SK-N-MC (cell line): ENCODE measurements at regions not wholly inside any gene's neighbourhood (a gene's known extent, or its start where the extent isn't known, plus 50 kb on each side); places are given as distances from the start of the nearest gene placed in this dataset.

Experiments used
- DNase-seq: peaks from one replicate; pipeline ENCODE4 v3.0.0-alpha.2; 2011; ENCODE audit warnings: low read depth, low spot score
- H3K27ac ChIP-seq: fragments of 200-600 bp; sonication (generic); 2 replicates; pipeline ENCODE4 v1.5.1; 2016; ENCODE audit warnings: mixed run types
- H3K36me3 ChIP-seq: fragments of 200-600 bp; sonication (generic); 2 replicates; pipeline ENCODE4 v1.6.1; 2017; ENCODE audit warnings: antibody characterized with exemption, low read length, mixed read lengths; ENCODE audit not compliant: insufficient read depth
- H3K4me3 ChIP-seq: fragments of 200-600 bp; sonication (generic); 2 replicates; pipeline ENCODE4 v1.5.1; 2016
- H3K9ac ChIP-seq: fragments of 200-600 bp; sonication (generic); 2 replicates; pipeline ENCODE4 v1.8.0; 2017; ENCODE audit warnings: mixed run types, mixed read lengths; ENCODE audit not compliant: insufficient read length
- H3K9me3 ChIP-seq: fragments of 200-600 bp; sonication (generic); 2 replicates; pipeline ENCODE4 v1.6.1; 2017; ENCODE audit warnings: low read depth, mild to moderate bottlenecking, antibody characterized with exemption, low read length, moderate library complexity, mixed read lengths
- EZH2 ChIP-seq: fragments of 200-600 bp; sonication (generic); IDR thresholded peaks from one replicate; pipeline ENCODE4 v1.6.1; 2017; ENCODE audit warnings: antibody characterized with exemption
- FOXP2 ChIP-seq: optimal IDR thresholded peaks from 2 replicates; pipeline ENCODE3; 2011; ENCODE audit warnings: mild to moderate bottlenecking, moderate library complexity; ENCODE audit not compliant: insufficient read depth; ENCODE audit errors: extremely low read length, control extremely low read depth
- POLR2AphosphoS5 ChIP-seq: IDR thresholded peaks from 2 replicates; pipeline ENCODE4 v1.6.1; 2012; ENCODE audit warnings: mild to moderate bottlenecking, low read depth, low read length, borderline replicate concordance

GRCh38 chr2:65711863-65712262 is 279.5 kb upstream of the SPRED2 start:
- TF ChIP-seq POLR2AphosphoS5 = no peak
- no peak for TF ChIP-seq FOXP2
- TF ChIP-seq EZH2 = no peak
- Histone ChIP-seq H3K27ac (no peak overlapping the region), H3K9ac (no peak overlapping the region), H3K4me3 (no peak overlapping the region), H3K9me3 (no peaks in the 10 kb centered on the region), H3K36me3 (no peaks in the 10 kb centered on the region)
- no peak for DNase-seq

DNA sequence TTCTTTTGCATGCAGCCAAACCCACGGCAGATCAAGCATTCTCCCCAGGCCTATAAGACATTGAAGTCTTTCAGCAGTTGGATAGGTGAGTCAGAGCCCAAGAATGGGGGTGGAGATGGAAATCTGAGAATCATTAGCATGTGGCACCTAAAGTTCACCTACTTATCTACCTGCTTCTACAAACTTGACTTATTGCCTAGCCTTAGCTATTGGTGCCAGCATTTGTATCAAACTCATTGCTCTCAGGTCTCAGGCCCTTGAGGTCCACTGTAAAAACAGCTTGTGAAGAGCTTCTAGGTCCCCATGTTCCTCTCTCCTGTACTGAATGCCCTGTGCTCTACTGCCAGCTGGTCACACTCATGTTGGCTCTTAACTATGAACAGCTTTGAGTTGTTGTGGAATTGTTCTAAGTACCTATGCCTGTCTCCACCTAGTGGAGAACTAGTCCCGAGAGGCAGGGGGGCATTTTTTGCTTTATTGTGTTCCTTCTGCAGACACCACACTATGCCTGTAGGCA is 278.4 kb upstream of the SPRED2 start:
- no peak for DNase-seq
- TF ChIP-seq FOXP2 (no peak), POLR2AphosphoS5 (no peak), EZH2 (no peak)

GRCh38 chr2:65710356-65710755 is 278.0 kb upstream of the SPRED2 start:
- no peak for DNase-seq
- H3K27ac ChIP-seq = no peak overlapping the region
- H3K36me3 ChIP-seq = no peaks in the 10 kb centered on the region
- no peak overlapping the region for H3K4me3 ChIP-seq
- TF ChIP-seq POLR2AphosphoS5 (no peak), FOXP2 (no peak), EZH2 (no peak)
- H3K9me3 ChIP-seq = no peaks in the 10 kb centered on the region; the same call in 1 of the 2 replicates
- H3K9ac ChIP-seq = no peak overlapping the region

More for the DNA sequence above, 278.4 kb upstream of the SPRED2 start:
- Histone ChIP-seq H3K4me3 (no peak overlapping the region), H3K9me3 (no peaks in the 10 kb centered on the region), H3K36me3 (no peaks in the 10 kb centered on the region), H3K9ac (no peak overlapping the region), H3K27ac (no peak overlapping the region)

DNA sequence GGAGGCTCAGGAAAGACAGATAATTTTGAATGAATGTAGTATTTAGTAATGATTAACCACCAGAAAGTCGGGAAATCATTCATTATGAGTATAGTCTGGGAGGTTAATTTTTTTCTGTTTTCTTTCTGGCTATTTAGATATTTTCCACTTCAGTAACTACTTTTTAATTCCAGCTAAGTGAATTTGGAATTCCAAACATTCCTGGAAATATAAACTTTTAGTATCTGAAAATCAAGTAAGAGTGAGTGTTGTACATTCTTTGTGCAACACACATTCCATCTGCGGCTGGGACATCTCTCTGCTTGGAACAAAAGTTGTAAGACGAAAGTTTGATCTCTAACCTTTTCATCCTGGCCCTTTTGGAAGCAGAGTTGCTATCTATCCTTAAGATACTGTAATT is 275.7 kb upstream of the SPRED2 start:
- Histone ChIP-seq H3K4me3 (no peak overlapping the region), H3K9ac (no peak overlapping the region), H3K27ac (no peak overlapping the region), H3K36me3 (no peaks in the 10 kb centered on the region), H3K9me3 (peaks cover 4% of the 10 kb centered on the region; the same call in 1 of the 2 replicates)
- no peak for DNase-seq
- TF ChIP-seq EZH2 = no peak
- TF ChIP-seq POLR2AphosphoS5 = no peak
- no peak for TF ChIP-seq FOXP2

GRCh38 chr2:65706411-65706810 is 274.0 kb upstream of the SPRED2 start:
- peaks cover 4% of the 10 kb centered on the region; the same call in 1 of the 2 replicates for H3K9me3 ChIP-seq
- H3K4me3 ChIP-seq = no peak overlapping the region
- TF ChIP-seq EZH2 = no peak
- TF ChIP-seq POLR2AphosphoS5 = no peak
- TF ChIP-seq FOXP2 = no peak
- H3K27ac ChIP-seq = no peak overlapping the region
- no peak overlapping the region for H3K9ac ChIP-seq
- no peaks in the 10 kb centered on the region for H3K36me3 ChIP-seq
- no peak for DNase-seq

DNA sequence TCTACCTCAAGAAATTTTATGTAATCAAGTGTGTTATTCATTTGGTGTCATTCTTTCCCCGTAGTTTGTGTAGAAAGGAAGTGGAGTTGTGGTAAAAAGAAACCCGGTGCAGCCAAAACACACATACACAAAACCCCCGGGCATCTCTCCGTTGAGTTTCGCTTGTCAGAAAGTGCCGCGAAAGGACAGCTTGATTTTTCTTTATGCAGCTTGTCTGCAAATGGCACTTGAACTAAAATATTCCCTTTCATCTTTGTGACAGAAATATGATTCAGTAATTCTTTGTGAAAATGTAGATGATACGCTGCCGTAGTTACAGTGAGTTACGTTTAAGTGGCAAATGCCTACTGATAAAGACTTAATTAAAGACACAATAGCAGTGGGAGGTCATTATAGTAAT is 268.8 kb upstream of the SPRED2 start:
- H3K36me3 ChIP-seq = no peaks in the 10 kb centered on the region
- H3K4me3 ChIP-seq = no peak overlapping the region
- H3K27ac ChIP-seq = no peak overlapping the region
- no peak for DNase-seq
- peaks cover 4% of the 10 kb centered on the region; the same call in 1 of the 2 replicates for H3K9me3 ChIP-seq
- no peak overlapping the region for H3K9ac ChIP-seq
- no peak for TF ChIP-seq EZH2
- TF ChIP-seq FOXP2 = no peak
- TF ChIP-seq POLR2AphosphoS5 = no peak

GRCh38 chr2:65700720-65701119 is 268.3 kb upstream of the SPRED2 start:
- H3K9ac ChIP-seq = no peak overlapping the region
- H3K27ac ChIP-seq = no peak overlapping the region
- no peak overlapping the region for H3K4me3 ChIP-seq
- DNase-seq = no peak
- no peaks in the 10 kb centered on the region for H3K36me3 ChIP-seq
- H3K9me3 ChIP-seq = peaks cover 4% of the 10 kb centered on the region; the same call in 1 of the 2 replicates
- TF ChIP-seq EZH2 (no peak), FOXP2 (no peak), POLR2AphosphoS5 (no peak)

DNA sequence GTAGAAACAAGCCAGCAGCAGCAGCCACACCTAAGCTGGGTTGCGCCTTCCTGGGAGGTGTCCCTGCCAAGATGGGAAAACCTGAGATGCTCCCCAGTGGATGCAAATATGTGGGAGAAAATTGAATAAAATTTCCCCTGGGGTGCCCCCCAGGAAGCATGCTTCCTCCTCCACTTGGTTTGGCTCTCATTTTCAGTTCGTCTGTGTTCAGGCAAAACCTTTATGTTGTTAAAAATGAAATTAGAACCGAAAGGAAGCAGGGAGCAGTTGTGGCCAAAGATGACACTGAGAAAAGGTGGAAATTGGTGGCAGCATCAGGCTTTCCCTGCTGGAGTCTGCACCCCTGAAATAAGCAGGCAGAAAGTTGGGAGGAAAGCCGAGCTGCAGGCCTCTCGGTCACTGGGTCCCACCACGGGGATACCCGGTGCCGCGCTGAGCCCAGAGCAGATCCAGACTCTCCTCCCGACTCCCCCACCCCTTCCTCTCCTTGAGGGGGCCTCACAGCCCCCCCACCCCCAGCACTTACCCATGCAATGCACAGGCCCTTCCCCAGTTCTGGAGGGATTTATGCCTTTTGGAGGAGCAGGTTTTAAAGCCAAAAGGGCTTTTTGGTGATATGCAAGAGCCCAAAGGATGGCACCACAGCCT is 267.7 kb upstream of the SPRED2 start:
- no peak for DNase-seq
- TF ChIP-seq EZH2 (no peak), POLR2AphosphoS5 (no peak), FOXP2 (no peak)
- Histone ChIP-seq H3K27ac (no peak overlapping the region), H3K36me3 (no peaks in the 10 kb centered on the region), H3K9me3 (peaks cover 2% of the 10 kb centered on the region; the same call in 1 of the 2 replicates), H3K9ac (no peak overlapping the region), H3K4me3 (no peak overlapping the region)

DNA sequence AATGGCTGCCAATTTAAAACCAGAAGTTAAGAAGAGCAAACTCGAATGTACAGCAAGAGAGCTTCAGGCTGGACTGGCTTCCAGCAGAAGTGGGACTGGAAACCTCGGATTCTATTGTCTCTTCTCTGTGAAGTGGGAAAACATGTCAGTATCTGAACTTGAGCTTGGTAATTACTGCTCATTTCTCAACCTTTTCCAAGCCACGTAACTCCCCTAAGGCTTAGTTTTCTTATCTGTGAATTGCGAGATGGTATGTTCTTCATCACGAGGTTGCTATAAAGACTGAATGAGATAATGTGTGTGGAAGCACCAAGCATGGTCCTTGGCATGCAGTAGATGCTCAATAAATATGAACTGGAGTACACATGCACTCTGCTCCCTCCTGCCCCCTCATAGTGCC is 259.4 kb upstream of the SPRED2 start:
- no peaks in the 10 kb centered on the region for H3K36me3 ChIP-seq
- DNase-seq = peak; percentile 47
- TF ChIP-seq POLR2AphosphoS5 = no peak
- no peak for TF ChIP-seq EZH2

More for the DNA sequence above, 259.4 kb upstream of the SPRED2 start:
- Histone ChIP-seq H3K4me3 (no peak overlapping the region), H3K27ac (peak overlapping the region; percentile 44; the same call in 1 of the 2 replicates), H3K9ac (no peak overlapping the region), H3K9me3 (no peaks in the 10 kb centered on the region)
